WTC11 (cell line): ENCODE measurements at regions not wholly inside any gene's neighbourhood (a gene's known extent, or its start where the extent isn't known, plus 50 kb on each side); places are given as distances from the start of the nearest gene placed in this dataset.

Source experiments
- ATAC-seq: fragments of 200-7000 bp; cut with Tn5 transposase; 2 replicates; pipeline ENCODE4 v1.10.0; 2021; ENCODE audit warnings: mild to moderate bottlenecking, moderate library complexity
- CTCF ChIA-PET: fragments of 300-600 bp; sonication (Branson Sonifier 250); formaldehyde crosslinking; loops from one replicate; lab custom pipeline; 2021; ENCODE audit warnings: antibody characterized with exemption; lab: Charles Lee
- POLR2A ChIA-PET: fragments of 350-600 bp; sonication (Branson Sonifier 250); formaldehyde crosslinking; loops from one replicate; lab custom pipeline; 2021; ENCODE audit warnings: antibody characterized with exemption; lab: Charles Lee
- DNase-seq: peaks from one replicate; pipeline ENCODE4 v3.0.0; 2021; ENCODE audit warnings: low spot score
- H3K27ac Mint-ChIP-seq: 2 replicates; pipeline ENCODE4 v1.8.0; 2021; ENCODE audit warnings: mixed read lengths
- H3K27me3 Mint-ChIP-seq: 2 replicates; pipeline ENCODE4 v1.8.0; 2021; ENCODE audit warnings: low read depth, mild to moderate bottlenecking, moderate library complexity, mixed read lengths
- H3K36me3 Mint-ChIP-seq: 2 replicates; pipeline ENCODE4 v1.8.0; 2021; ENCODE audit warnings: mixed read lengths
- H3K4me1 Mint-ChIP-seq: 2 replicates; pipeline ENCODE4 v1.8.0; 2022; ENCODE audit warnings: mixed read lengths
- H3K4me3 Mint-ChIP-seq: 2 replicates; pipeline ENCODE4 v1.8.0; 2021; ENCODE audit warnings: mild to moderate bottlenecking, moderate library complexity, mixed read lengths
- H3K9me3 Mint-ChIP-seq: 2 replicates; pipeline ENCODE4 v1.8.0; 2021; ENCODE audit warnings: mixed read lengths
- CDX4 ChIP-seq: fragments of 250-450 bp; sonication (Bioruptor Pico); IDR thresholded peaks from 2 replicates; pipeline ENCODE4 v1.9.0; 2021; ENCODE audit warnings: moderate library complexity, mild to moderate bottlenecking, inconsistent platforms, borderline replicate concordance
- FOXP4 ChIP-seq: sonication (generic); formaldehyde crosslinking; IDR thresholded peaks from 2 replicates; pipeline ENCODE4 v1.8.0; 2022; ENCODE audit warnings: mild to moderate bottlenecking, missing genetic modification reagents
- MXD4 ChIP-seq: fragments of 250-450 bp; sonication (Bioruptor Pico); IDR thresholded peaks from 2 replicates; pipeline ENCODE4 v1.8.0; 2021; ENCODE audit warnings: mild to moderate bottlenecking, moderate library complexity, borderline replicate concordance
- MYBL2 ChIP-seq: sonication (generic); formaldehyde crosslinking; IDR thresholded peaks from 2 replicates; pipeline ENCODE4 v1.8.1; 2023; ENCODE audit warnings: mild to moderate bottlenecking, moderate library complexity, missing genetic modification reagents
- NFE2L1 ChIP-seq: sonication (generic); formaldehyde crosslinking; IDR thresholded peaks from 2 replicates; pipeline ENCODE4 v1.8.1; 2023; ENCODE audit warnings: missing genetic modification reagents
- NR3C1 ChIP-seq: sonication (generic); formaldehyde crosslinking; conservative IDR thresholded peaks from 2 replicates; pipeline ENCODE4 v1.8.1; 2023; ENCODE audit warnings: low read depth, mild to moderate bottlenecking, missing genetic modification reagents
- PRDM15 ChIP-seq: sonication (generic); formaldehyde crosslinking; IDR thresholded peaks from 2 replicates; pipeline ENCODE4 v1.8.0; 2022; ENCODE audit warnings: missing genetic modification reagents
- PREB ChIP-seq: sonication (generic); formaldehyde crosslinking; IDR thresholded peaks from 2 replicates; pipeline ENCODE4 v1.8.1; 2022; ENCODE audit warnings: mild to moderate bottlenecking, missing genetic modification reagents, moderate library complexity, borderline replicate concordance
- SOX15 ChIP-seq: fragments of 250-450 bp; sonication (Bioruptor Pico); IDR thresholded peaks from 2 replicates; pipeline ENCODE4 v1.9.0; 2021; ENCODE audit warnings: mild to moderate bottlenecking
- TEAD1 ChIP-seq: sonication (generic); formaldehyde crosslinking; IDR thresholded peaks from 2 replicates; pipeline ENCODE4 v1.8.0; 2022; ENCODE audit warnings: mild to moderate bottlenecking, missing genetic modification reagents
- ZNF232 ChIP-seq: sonication (generic); formaldehyde crosslinking; IDR thresholded peaks from 2 replicates; pipeline ENCODE4 v1.8.0; 2022; ENCODE audit warnings: mild to moderate bottlenecking, missing genetic modification reagents
- ZNF396 ChIP-seq: fragments of 250-450 bp; sonication (Bioruptor Pico); IDR thresholded peaks from 2 replicates; pipeline ENCODE4 v1.8.0; 2021; ENCODE audit warnings: mild to moderate bottlenecking, moderate library complexity, borderline replicate concordance
- TF ChIP-seq, protein P1 (sequence below): sonication (generic); formaldehyde crosslinking; IDR thresholded peaks from 2 replicates; pipeline ENCODE4 v1.8.1; 2023; ENCODE audit warnings: mild to moderate bottlenecking, missing genetic modification reagents
- TF ChIP-seq, protein P2 (sequence below): sonication (generic); formaldehyde crosslinking; conservative IDR thresholded peaks from 2 replicates; pipeline ENCODE4 v1.8.1; 2023; ENCODE audit warnings: mild to moderate bottlenecking, low read depth, missing genetic modification reagents, moderate library complexity
- TF ChIP-seq, protein P3 (sequence below): sonication (generic); formaldehyde crosslinking; IDR thresholded peaks from 2 replicates; pipeline ENCODE4 v1.8.0; 2023; ENCODE audit warnings: missing genetic modification reagents
- TF ChIP-seq, protein P4 (sequence below): fragments of 200-600 bp; IDR thresholded peaks from 2 replicates; pipeline ENCODE4 v1.8.0; 2022; ENCODE audit warnings: antibody characterized with exemption

- H3K27ac Mint-ChIP-seq: no peak overlapping the region
- no peak for DNase-seq
- CTCF ChIA-PET: interaction anchor here (1.0 to 1.2 kb wide), 2 partner anchors 383 to 417 kb away, joined by 3 to 5 read pairs; no protein-coding TSS in a partner anchor
- peak; percentile 28; the same call in 1 of the 2 replicates for ATAC-seq
- H3K4me1 Mint-ChIP-seq: peaks cover 18% of the 10 kb centered on the region
- H3K36me3 Mint-ChIP-seq: no peaks in the 10 kb centered on the region
- TF ChIP-seq MYBL2 (no peak), PRDM15 (CRISPR knock-in tag) (no peak), PREB (CRISPR knock-in tag) (no peak), NFE2L1 (CRISPR knock-in tag) (no peak), FOXP4 (CRISPR knock-in tag) (no peak)
- TF ChIP-seq, protein P1, sequence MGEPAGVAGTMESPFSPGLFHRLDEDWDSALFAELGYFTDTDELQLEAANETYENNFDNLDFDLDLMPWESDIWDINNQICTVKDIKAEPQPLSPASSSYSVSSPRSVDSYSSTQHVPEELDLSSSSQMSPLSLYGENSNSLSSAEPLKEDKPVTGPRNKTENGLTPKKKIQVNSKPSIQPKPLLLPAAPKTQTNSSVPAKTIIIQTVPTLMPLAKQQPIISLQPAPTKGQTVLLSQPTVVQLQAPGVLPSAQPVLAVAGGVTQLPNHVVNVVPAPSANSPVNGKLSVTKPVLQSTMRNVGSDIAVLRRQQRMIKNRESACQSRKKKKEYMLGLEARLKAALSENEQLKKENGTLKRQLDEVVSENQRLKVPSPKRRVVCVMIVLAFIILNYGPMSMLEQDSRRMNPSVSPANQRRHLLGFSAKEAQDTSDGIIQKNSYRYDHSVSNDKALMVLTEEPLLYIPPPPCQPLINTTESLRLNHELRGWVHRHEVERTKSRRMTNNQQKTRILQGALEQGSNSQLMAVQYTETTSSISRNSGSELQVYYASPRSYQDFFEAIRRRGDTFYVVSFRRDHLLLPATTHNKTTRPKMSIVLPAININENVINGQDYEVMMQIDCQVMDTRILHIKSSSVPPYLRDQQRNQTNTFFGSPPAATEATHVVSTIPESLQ (CRISPR knock-in tag): no peak
- TF ChIP-seq, protein P2, sequence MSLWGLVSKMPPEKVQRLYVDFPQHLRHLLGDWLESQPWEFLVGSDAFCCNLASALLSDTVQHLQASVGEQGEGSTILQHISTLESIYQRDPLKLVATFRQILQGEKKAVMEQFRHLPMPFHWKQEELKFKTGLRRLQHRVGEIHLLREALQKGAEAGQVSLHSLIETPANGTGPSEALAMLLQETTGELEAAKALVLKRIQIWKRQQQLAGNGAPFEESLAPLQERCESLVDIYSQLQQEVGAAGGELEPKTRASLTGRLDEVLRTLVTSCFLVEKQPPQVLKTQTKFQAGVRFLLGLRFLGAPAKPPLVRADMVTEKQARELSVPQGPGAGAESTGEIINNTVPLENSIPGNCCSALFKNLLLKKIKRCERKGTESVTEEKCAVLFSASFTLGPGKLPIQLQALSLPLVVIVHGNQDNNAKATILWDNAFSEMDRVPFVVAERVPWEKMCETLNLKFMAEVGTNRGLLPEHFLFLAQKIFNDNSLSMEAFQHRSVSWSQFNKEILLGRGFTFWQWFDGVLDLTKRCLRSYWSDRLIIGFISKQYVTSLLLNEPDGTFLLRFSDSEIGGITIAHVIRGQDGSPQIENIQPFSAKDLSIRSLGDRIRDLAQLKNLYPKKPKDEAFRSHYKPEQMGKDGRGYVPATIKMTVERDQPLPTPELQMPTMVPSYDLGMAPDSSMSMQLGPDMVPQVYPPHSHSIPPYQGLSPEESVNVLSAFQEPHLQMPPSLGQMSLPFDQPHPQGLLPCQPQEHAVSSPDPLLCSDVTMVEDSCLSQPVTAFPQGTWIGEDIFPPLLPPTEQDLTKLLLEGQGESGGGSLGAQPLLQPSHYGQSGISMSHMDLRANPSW (CRISPR knock-in tag): no peak
- no peak overlapping the region for H3K4me3 Mint-ChIP-seq
- POLR2A ChIA-PET: no interaction called here
- no peaks in the 10 kb centered on the region for H3K9me3 Mint-ChIP-seq
- no peaks in the 10 kb centered on the region for H3K27me3 Mint-ChIP-seq
Observed at GRCh38 chr18:4640349-4641012, 185.4 kb upstream of the DLGAP1 start.

GRCh38 chr18:4639628-4640310, 184.7 kb upstream of the DLGAP1 start:
- Mint-ChIP-seq H3K36me3 (no peaks in the 10 kb centered on the region), H3K4me3 (no peak overlapping the region), H3K27ac (no peak overlapping the region), H3K4me1 (peaks cover 18% of the 10 kb centered on the region), H3K27me3 (no peaks in the 10 kb centered on the region), H3K9me3 (no peaks in the 10 kb centered on the region)
- ChIA-PET POLR2A (no interaction called here), CTCF (interaction anchor here (1.0 to 1.2 kb wide), 2 partner anchors 383 to 418 kb away, joined by 3 to 5 read pairs; no protein-coding TSS in a partner anchor)
- TF ChIP-seq SOX15 (CRISPR knock-in tag): no peak
- no peak for TF ChIP-seq ZNF232 (CRISPR knock-in tag)
- TF ChIP-seq MXD4 (CRISPR knock-in tag): no peak
- TF ChIP-seq, protein P3, sequence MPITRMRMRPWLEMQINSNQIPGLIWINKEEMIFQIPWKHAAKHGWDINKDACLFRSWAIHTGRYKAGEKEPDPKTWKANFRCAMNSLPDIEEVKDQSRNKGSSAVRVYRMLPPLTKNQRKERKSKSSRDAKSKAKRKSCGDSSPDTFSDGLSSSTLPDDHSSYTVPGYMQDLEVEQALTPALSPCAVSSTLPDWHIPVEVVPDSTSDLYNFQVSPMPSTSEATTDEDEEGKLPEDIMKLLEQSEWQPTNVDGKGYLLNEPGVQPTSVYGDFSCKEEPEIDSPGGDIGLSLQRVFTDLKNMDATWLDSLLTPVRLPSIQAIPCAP (CRISPR knock-in tag): no peak
- TF ChIP-seq, protein P4, sequence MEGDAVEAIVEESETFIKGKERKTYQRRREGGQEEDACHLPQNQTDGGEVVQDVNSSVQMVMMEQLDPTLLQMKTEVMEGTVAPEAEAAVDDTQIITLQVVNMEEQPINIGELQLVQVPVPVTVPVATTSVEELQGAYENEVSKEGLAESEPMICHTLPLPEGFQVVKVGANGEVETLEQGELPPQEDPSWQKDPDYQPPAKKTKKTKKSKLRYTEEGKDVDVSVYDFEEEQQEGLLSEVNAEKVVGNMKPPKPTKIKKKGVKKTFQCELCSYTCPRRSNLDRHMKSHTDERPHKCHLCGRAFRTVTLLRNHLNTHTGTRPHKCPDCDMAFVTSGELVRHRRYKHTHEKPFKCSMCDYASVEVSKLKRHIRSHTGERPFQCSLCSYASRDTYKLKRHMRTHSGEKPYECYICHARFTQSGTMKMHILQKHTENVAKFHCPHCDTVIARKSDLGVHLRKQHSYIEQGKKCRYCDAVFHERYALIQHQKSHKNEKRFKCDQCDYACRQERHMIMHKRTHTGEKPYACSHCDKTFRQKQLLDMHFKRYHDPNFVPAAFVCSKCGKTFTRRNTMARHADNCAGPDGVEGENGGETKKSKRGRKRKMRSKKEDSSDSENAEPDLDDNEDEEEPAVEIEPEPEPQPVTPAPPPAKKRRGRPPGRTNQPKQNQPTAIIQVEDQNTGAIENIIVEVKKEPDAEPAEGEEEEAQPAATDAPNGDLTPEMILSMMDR: no peak
- TF ChIP-seq MYBL2: no peak
- TF ChIP-seq ZNF396 (CRISPR knock-in tag): no peak
- no peak for TF ChIP-seq CDX4 (CRISPR knock-in tag)
- TF ChIP-seq TEAD1 (CRISPR knock-in tag): no peak
- no peak for TF ChIP-seq NR3C1 (CRISPR knock-in tag)
- DNase-seq: no peak
- ATAC-seq: no peak
